IMR-90 (cell line): ENCODE measurements at regions not wholly inside any gene's neighbourhood (a gene's known extent, or its start where the extent isn't known, plus 50 kb on each side); places are given as distances from the start of the nearest gene placed in this dataset.

Experiments
- ATAC-seq: fragments of 200-7000 bp; cut with Tn5 transposase; 2 replicates; pipeline ENCODE4 v1.9.1; 2020; ENCODE audit warnings: low read depth, mild to moderate bottlenecking, moderate library complexity
- BruUV-seq: library from RNA; stranded (reverse); fragments of 400-500 nt; replicated peaks from 2 replicates; lab custom pipeline; 2021; lab: Mats Ljungman, UMichigan
- CTCF ChIA-PET: fragments of 300-600 bp; formaldehyde crosslinking; extraction: SDS; loops from one replicate; lab custom pipeline; 2021; ENCODE audit warnings: antibody characterized with exemption; lab: Yijun Ruan, JAX
- POLR2A ChIA-PET: fragments of 300-600 bp; sonication (Branson Sonifier 250); formaldehyde crosslinking; loops from one replicate; lab custom pipeline; 2022; ENCODE audit warnings: antibody characterized with exemption; ENCODE audit not compliant: unreplicated experiment; lab: Charles Lee
- DNase-seq: peaks from one replicate; pipeline ENCODE4 v3.0.0; 2013
- H2AFZ ChIP-seq: replicated peaks from 2 replicates; pipeline ENCODE3; 2013; ENCODE audit warnings: low read length, mild to moderate bottlenecking; ENCODE audit not compliant: poor library complexity
- H2AK5ac ChIP-seq: 2 replicates; pipeline ENCODE4 v1.6.1; 2013; ENCODE audit warnings: low read depth, low read length, inconsistent platforms
- H2AK9ac ChIP-seq: replicated peaks from 2 replicates; pipeline ENCODE3; 2013; ENCODE audit warnings: mild to moderate bottlenecking, low read depth, low read length, moderate library complexity; ENCODE audit not compliant: poor library complexity
- H2BK120ac ChIP-seq: 2 replicates; pipeline ENCODE4 v1.6.1; 2013; ENCODE audit warnings: low read depth, low read length, inconsistent platforms
- H2BK15ac ChIP-seq: 3 replicates; pipeline ENCODE4 v1.6.1; 2013; ENCODE audit warnings: low read depth, low read length, inconsistent platforms
- H2BK20ac ChIP-seq: 2 replicates; pipeline ENCODE4 v1.6.1; 2013; ENCODE audit warnings: low read depth, mild to moderate bottlenecking, inconsistent platforms, low read length, moderate library complexity
- H2BK5ac ChIP-seq: 2 replicates; pipeline ENCODE4 v1.6.1; 2013; ENCODE audit warnings: mild to moderate bottlenecking, low read depth, low read length, inconsistent platforms; ENCODE audit not compliant: poor library complexity, severe bottlenecking
- H3K14ac ChIP-seq: replicated peaks from 2 replicates; pipeline ENCODE4 v1.6.1; 2013; ENCODE audit warnings: low read depth, low read length, inconsistent platforms
- H3K18ac ChIP-seq: 2 replicates; pipeline ENCODE4 v1.6.1; 2013; ENCODE audit warnings: low read depth, low read length, control low read depth
- H3K23ac ChIP-seq: 2 replicates; pipeline ENCODE4 v1.6.1; 2013; ENCODE audit warnings: low read depth, low read length, inconsistent platforms
- H3K27ac ChIP-seq: 2 replicates; pipeline ENCODE4 v1.5.1; 2013; ENCODE audit warnings: mild to moderate bottlenecking, control low read depth, low read length; ENCODE audit not compliant: insufficient read depth
- H3K27me3 ChIP-seq: 2 replicates; pipeline ENCODE4 v1.6.1; 2013; ENCODE audit warnings: low read length; ENCODE audit not compliant: control insufficient read depth, insufficient read depth
- H3K36me3 ChIP-seq: 2 replicates; pipeline ENCODE4 v1.6.1; 2013; ENCODE audit warnings: low read length, mixed read lengths; ENCODE audit not compliant: control insufficient read depth, insufficient read depth
- H3K4ac ChIP-seq: 2 replicates; pipeline ENCODE4 v1.6.1; 2013; ENCODE audit warnings: low read depth, low read length, inconsistent platforms
- H3K4me1 ChIP-seq: 2 replicates; pipeline ENCODE4 v1.6.1; 2013; ENCODE audit warnings: low read length, mixed read lengths; ENCODE audit not compliant: control insufficient read depth, insufficient read depth
- H3K4me2 ChIP-seq: 2 replicates; pipeline ENCODE4 v1.6.1; 2013; ENCODE audit warnings: low read depth, mild to moderate bottlenecking, control low read depth, low read length, moderate library complexity
- H3K4me3 ChIP-seq: 2 replicates; pipeline ENCODE4 v1.5.1; 2013; ENCODE audit warnings: low read depth, mild to moderate bottlenecking, control low read depth, low read length, moderate library complexity; ENCODE audit not compliant: insufficient read depth
- H3K56ac ChIP-seq: 2 replicates; pipeline ENCODE4 v1.6.1; 2013; ENCODE audit warnings: low read length, inconsistent platforms; ENCODE audit not compliant: insufficient read depth; ENCODE audit errors: extremely low read depth
- H3K79me1 ChIP-seq, 2 experiments: 2 replicates each; pipeline ENCODE4 v1.6.1; 2013; ENCODE audit warnings: low read length in 2 of 2, inconsistent platforms in 1 of 2, low read depth in 1 of 2
- H3K9ac ChIP-seq: 2 replicates; pipeline ENCODE4 v1.6.1; 2013; ENCODE audit warnings: low read depth, low read length, control low read depth
- H3K9me1 ChIP-seq: 2 replicates; pipeline ENCODE4 v1.6.1; 2013; ENCODE audit warnings: low read length, inconsistent platforms; ENCODE audit not compliant: insufficient read depth
- H3K9me3 ChIP-seq: 2 replicates; pipeline ENCODE4 v1.6.1; 2013; ENCODE audit warnings: low read length; ENCODE audit not compliant: control insufficient read depth, insufficient read depth
- H4K20me1 ChIP-seq: 2 replicates; pipeline ENCODE4 v1.6.1; 2013; ENCODE audit warnings: low read length, inconsistent platforms; ENCODE audit not compliant: insufficient read depth
- H4K5ac ChIP-seq: 2 replicates; pipeline ENCODE4 v1.6.1; 2013; ENCODE audit warnings: mild to moderate bottlenecking, low read depth, low read length, control low read depth
- H4K8ac ChIP-seq, 2 experiments: 2 replicates each; pipeline ENCODE4 v1.6.1; 2013; ENCODE audit warnings: low read depth in 2 of 2, low read length in 2 of 2, control low read depth in 1 of 2, inconsistent platforms in 1 of 2
- H4K91ac ChIP-seq: 2 replicates; pipeline ENCODE4 v1.6.1; 2013; ENCODE audit warnings: low read depth, low read length, inconsistent platforms; ENCODE audit not compliant: insufficient read depth
- CEBPB ChIP-seq: IDR thresholded peaks from 2 replicates; pipeline ENCODE4 v1.6.1; 2012; ENCODE audit warnings: low read depth, low read length, improper control_type of control experiment
- NFE2L2 ChIP-seq: fragments of 150-350 bp; IDR thresholded peaks from 2 replicates; pipeline ENCODE4 v1.6.1; 2016; ENCODE audit warnings: low read depth, mild to moderate bottlenecking, low read length
- WGBS, 2 experiments: methylation state at CpG; one replicate each; pipeline versions ENCODE4 v1.1.5 to v1.1.7; 2013; ENCODE audit warnings: missing lambda C conversion rate in 2 of 2; ENCODE audit not compliant: insufficient read length in 1 of 2; ENCODE audit errors: extremely low coverage in 2 of 2; 5-methylcytosine and 5-hydroxymethylcytosine counted together
- dilution Hi-C: fragments of 300-500 bp; cut with HindIII; formaldehyde crosslinking; loops from one replicate; pipeline ENCODE4 v1.14.3; 2018; ENCODE audit warnings: low sequenced_read_pairs; ENCODE audit not compliant: unreplicated experiment
- in situ Hi-C: fragments of 300-500 bp; cut with MboI; formaldehyde crosslinking; loops from 3 replicates; pipeline ENCODE4 v1.14.3; 2019; ENCODE audit warnings: low sequenced_read_pairs, inconsistent platforms, mixed read lengths
- intact Hi-C: fragments of 100-400 bp; cut with micrococcal nuclease; formaldehyde crosslinking; loops from 2 replicates; pipeline ENCODE4 v1.10.0; 2022

- Histone ChIP-seq H4K8ac (peak overlapping the region in 1 of 2 experiments; percentile 17; a peak in 1 of 4 replicates), H3K56ac (no peak overlapping the region), H2BK15ac (peak overlapping the region; percentile 2; the same call in 2 of the 3 replicates), H3K9ac (no peak overlapping the region), H3K4ac (peak overlapping the region; percentile 53), H3K14ac (no peak overlapping the region), H3K18ac (peak overlapping the region; percentile 36), H2AK9ac (no peak overlapping the region), H2BK120ac (peak overlapping the region; percentile 28), H3K23ac (0 out of 2 replicates have a peak overlapping the region, but pooled peaks have one; percentile 25), H3K4me3 (no peak overlapping the region), H4K91ac (peak overlapping the region; percentile 2; the same call in 1 of the 2 replicates), H3K79me1 (peaks cover 7 to 48% of the 10 kb centered on the region in 2 experiments), H4K20me1 (peaks cover 28% of the 10 kb centered on the region), H2BK5ac (no peak overlapping the region), H3K27me3 (no peaks in the 10 kb centered on the region), H4K5ac (no peak overlapping the region), H3K9me1 (peaks cover 39% of the 10 kb centered on the region), H3K4me2 (no peak overlapping the region), H2AK5ac (peak overlapping the region; percentile 44), H3K27ac (no peak overlapping the region), H2BK20ac (peak overlapping the region; percentile 46), H3K36me3 (no peaks in the 10 kb centered on the region; the same call in 1 of the 2 replicates), H3K4me1 (peaks cover 40% of the 10 kb centered on the region), H2AFZ (no peak overlapping the region), H3K9me3 (peaks cover 6% of the 10 kb centered on the region)
- in situ Hi-C loops, result no loop called here
- no TSS peak for BruUV-seq
- intact Hi-C loops, result no loop called here
- DNase-seq (no peak), ATAC-seq (no peak)
- ChIA-PET CTCF (no interaction called here), POLR2A (interaction anchor here (0.6 kb wide), 2 partner anchors 140 to 147 kb away, joined by 3 to 8 read pairs; partner anchors contain the start of gene MTRFR)
- 100% methylated on average over 1 of the region's 4 CpGs; no CpG with 5 or more reads in 1 of the 2 experiments for WGBS, 2 experiments
- TF ChIP-seq NFE2L2, result no peak
- peak; percentile 34; the same call in 1 of the 2 replicates for TF ChIP-seq CEBPB
- dilution Hi-C loops, result no loop called here
These were observed 58.0 kb downstream of the PITPNM2 start for GRCh38 chr12:123092866-123093265.
